Activated CD4-positive, alpha-beta T cell treated with anti-CD3 and anti-CD28 coated beads for 36 hours (primary cell): ENCODE measurements at regions not wholly inside any gene's neighbourhood (a gene's known extent, or its start where the extent isn't known, plus 50 kb on each side); places are given as distances from the start of the nearest gene placed in this dataset.
"Not testable (repeated sequence)": the region's sequence is repeated elsewhere in the genome, so short reads cannot be mapped to it uniquely, and the experiment has no call there.

Source experiments
- ATAC-seq: fragments of 200-7000 bp; cut with Tn5 transposase; one replicate; pipeline ENCODE4 v1.10.0; 2021; ENCODE audit warnings: mild to moderate bottlenecking, moderate library complexity
- CTCF ChIA-PET: fragments of 350-600 bp; sonication (Branson Sonifier 250); formaldehyde crosslinking; loops from one replicate; lab custom pipeline; 2021; ENCODE audit warnings: antibody characterized with exemption; lab: Charles Lee
- POLR2A ChIA-PET: fragments of 350-600 bp; sonication (Branson Sonifier 250); formaldehyde crosslinking; loops from one replicate; lab custom pipeline; 2021; ENCODE audit warnings: antibody characterized with exemption, inconsistent platforms; lab: Charles Lee
- DNase-seq: peaks from one replicate; pipeline ENCODE4 v3.0.0-alpha.2; 2020
- H3K27ac Mint-ChIP-seq: one replicate; pipeline ENCODE4 v1.8.0; 2021; ENCODE audit warnings: mixed read lengths
- H3K27me3 Mint-ChIP-seq: one replicate; pipeline ENCODE4 v1.8.0; 2021; ENCODE audit warnings: mixed read lengths
- H3K36me3 Mint-ChIP-seq: one replicate; pipeline ENCODE4 v1.8.0; 2021; ENCODE audit warnings: low read depth, mixed read lengths
- H3K4me1 Mint-ChIP-seq: one replicate; pipeline ENCODE4 v1.8.0; 2021; ENCODE audit warnings: mixed read lengths
- H3K4me3 Mint-ChIP-seq: one replicate; pipeline ENCODE4 v1.8.0; 2021; ENCODE audit warnings: mild to moderate bottlenecking, moderate library complexity, mixed read lengths
- H3K9me3 Mint-ChIP-seq: one replicate; pipeline ENCODE4 v1.8.0; 2021; ENCODE audit warnings: low read depth, mixed read lengths
- intact Hi-C, 2 experiments: fragments of 100-400 bp; cut with DNase I in 1 of 2; cut with micrococcal nuclease in 1 of 2; formaldehyde crosslinking; loops; one replicate each; pipeline versions ENCODE4 v1.14.2 to v1.15.1; 2022 to 2024; cut with DNase I, micrococcal nuclease

DNA sequence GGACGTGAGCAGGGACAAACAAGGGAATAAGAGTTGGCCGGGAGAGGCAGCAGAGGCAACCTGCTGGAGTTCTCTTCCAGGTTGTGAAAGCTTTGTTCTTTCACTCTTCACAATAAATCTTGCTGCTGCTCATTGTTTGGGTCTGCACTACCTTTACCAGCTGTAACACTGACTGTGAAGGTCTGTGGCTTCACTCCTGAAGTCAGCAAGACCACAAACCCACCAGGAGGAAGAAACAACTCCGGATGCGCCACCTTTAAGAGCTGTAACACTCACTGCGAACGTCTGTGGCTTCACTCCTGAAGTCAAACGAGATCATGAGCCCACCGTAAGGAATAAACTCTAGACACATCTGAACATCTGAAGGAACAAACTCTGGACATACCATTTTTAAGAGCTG, 186.5 kb upstream of the NDN start:
- H3K4me1 Mint-ChIP-seq, intact Hi-C loops, POLR2A ChIA-PET, H3K4me3 Mint-ChIP-seq, H3K9me3 Mint-ChIP-seq, H3K27me3 Mint-ChIP-seq, CTCF ChIA-PET, H3K36me3 Mint-ChIP-seq, H3K27ac Mint-ChIP-seq, DNase-seq, ATAC-seq: not testable (repeated sequence)

DNA sequence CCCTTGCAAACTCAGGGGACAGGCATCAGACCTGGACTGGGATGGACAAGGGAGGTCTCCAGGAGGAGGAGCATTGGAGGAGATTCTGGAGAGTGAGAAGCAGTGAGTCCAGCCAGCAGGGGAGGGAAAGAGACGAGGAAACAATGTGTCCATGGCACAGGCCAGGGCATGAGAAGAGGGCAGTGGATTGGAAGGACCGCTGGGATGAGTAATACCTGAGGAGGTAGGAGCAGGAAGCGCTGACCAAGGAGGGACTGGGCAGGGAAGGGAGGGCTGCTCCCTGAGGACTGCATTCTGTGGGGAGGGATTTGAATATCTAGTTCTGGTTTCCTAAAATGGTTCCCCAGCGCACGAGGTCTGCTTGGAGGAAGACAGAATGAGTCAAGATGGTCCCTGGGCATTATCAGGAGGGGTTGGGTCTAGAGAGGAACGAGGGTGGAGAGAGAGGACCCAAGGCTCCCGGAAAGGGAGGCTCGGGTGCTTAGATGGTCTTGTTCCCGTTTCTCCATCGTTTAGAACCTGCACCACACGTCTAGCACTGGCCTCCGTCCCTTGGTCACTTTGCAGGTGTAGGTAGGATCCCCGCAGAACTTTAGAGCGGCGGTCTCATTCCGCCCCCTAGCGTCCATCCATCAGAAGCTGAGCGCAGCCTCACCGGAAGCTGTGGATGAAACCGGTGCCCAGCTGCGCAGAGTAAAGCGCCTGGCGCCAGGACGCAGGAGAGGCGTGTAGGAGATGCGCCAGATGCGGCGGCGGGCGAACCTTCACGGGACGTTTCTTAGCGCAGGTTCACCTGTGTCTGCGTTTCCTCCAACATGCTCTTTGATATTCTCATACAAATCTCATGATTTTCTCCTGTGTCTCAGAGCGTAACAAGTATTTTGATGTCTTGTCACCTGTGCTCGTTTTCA, 190.7 kb upstream of the NDN start:
- intact Hi-C loops: loop anchor here (1.0 to 5.0 kb wide), 2 partner anchors 235 kb away; no protein-coding TSS in a partner anchor
- Mint-ChIP-seq H3K4me3 (no peak overlapping the region), H3K27ac (no peak overlapping the region), H3K4me1 (no peaks in the 10 kb centered on the region), H3K36me3 (no peaks in the 10 kb centered on the region), H3K27me3 (no peaks in the 10 kb centered on the region), H3K9me3 (peaks cover 2% of the 10 kb centered on the region)
- CTCF ChIA-PET: interaction anchor here (0.6 kb wide), 1 partner anchor 236 kb away, joined by 3 read pairs; no protein-coding TSS in a partner anchor
- POLR2A ChIA-PET: no interaction called here
- peak; percentile 74 for DNase-seq
- no peak for ATAC-seq

DNA sequence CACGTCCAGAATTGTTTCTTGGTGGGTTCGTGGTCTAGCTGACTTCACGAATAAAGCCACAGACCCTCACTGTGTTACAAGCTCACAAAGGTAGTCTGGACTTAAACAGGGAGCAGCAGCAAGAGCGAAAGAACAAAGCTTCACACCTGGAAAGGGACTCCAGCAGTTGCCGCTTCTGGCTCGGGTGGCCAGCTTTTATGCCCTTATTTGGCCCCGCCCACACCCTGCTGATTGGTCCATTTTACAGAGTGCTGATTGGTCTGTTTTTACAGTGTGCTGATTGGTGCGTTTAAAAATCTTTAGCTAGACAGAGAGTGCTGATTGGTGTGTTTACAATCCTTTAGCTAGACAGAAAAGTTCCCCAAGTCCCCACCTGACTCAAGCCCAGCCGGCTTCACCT, 194.2 kb upstream of the NDN start:
- H3K36me3 Mint-ChIP-seq: no peaks in the 10 kb centered on the region
- ChIA-PET CTCF (no interaction called here), POLR2A (no interaction called here)
- no peaks in the 10 kb centered on the region for H3K4me1 Mint-ChIP-seq
- no peaks in the 10 kb centered on the region for H3K27me3 Mint-ChIP-seq
- intact Hi-C loops: no loop called here
- peaks cover 9% of the 10 kb centered on the region for H3K9me3 Mint-ChIP-seq
- DNase-seq: no peak
- H3K4me3 Mint-ChIP-seq: no peak overlapping the region
- ATAC-seq: no peak
- H3K27ac Mint-ChIP-seq: no peak overlapping the region

DNA sequence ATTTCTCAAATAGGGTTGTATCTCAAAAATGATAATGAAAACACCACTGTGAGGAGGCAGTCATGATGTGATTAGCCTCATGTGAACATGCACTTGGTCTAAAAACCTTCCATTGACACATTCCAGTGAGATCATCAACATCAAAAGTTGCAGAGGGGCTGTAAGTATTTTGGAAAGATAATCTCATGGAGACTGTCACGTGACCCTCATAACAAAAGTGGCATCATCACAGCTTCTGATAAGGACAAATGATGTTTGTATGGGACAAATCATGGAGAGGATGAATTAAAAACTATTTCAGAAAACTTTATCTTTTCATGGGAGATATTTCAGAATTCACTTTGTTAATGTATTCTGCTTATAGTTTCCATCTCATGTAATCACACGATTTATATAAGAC, 203.1 kb upstream of the NDN start:
- no peaks in the 10 kb centered on the region for H3K4me1 Mint-ChIP-seq
- H3K4me3 Mint-ChIP-seq: no peak overlapping the region
- ChIA-PET POLR2A (no interaction called here), CTCF (no interaction called here)
- DNase-seq (no peak), ATAC-seq (no peak)
- no peaks in the 10 kb centered on the region for H3K27me3 Mint-ChIP-seq
- intact Hi-C loops: no loop called here
- H3K9me3 Mint-ChIP-seq: peaks cover 19% of the 10 kb centered on the region
- no peak overlapping the region for H3K27ac Mint-ChIP-seq
- H3K36me3 Mint-ChIP-seq: no peaks in the 10 kb centered on the region

DNA sequence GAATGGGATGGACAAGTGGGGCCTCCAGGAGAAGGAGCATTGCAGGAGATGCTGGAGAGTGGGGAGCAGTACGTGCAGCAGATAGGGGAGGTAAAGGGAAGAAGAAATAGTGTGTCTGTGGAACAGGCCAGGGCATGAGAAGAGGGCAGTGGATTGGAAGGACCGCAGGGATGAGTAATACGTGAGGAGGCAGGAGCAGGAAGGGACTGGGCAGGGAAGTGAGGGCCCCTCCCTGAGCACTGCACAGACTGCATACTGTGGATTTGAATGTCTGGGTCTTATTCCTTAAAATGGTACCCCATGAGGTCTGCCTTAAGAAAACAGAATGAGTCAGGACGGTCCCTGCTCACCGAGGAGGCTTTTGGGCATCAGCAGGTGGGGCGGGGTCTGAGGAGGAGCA, 210.0 kb upstream of the NDN start:
- H3K4me3 Mint-ChIP-seq: no peak overlapping the region
- ChIA-PET CTCF (no interaction called here), POLR2A (no interaction called here)
- no peaks in the 10 kb centered on the region for H3K27me3 Mint-ChIP-seq
- DNase-seq (no peak), ATAC-seq (no peak)
- intact Hi-C loops: no loop called here
- no peaks in the 10 kb centered on the region for H3K36me3 Mint-ChIP-seq
- H3K27ac Mint-ChIP-seq: no peak overlapping the region
- H3K9me3 Mint-ChIP-seq: peaks cover 15% of the 10 kb centered on the region
- no peaks in the 10 kb centered on the region for H3K4me1 Mint-ChIP-seq

DNA sequence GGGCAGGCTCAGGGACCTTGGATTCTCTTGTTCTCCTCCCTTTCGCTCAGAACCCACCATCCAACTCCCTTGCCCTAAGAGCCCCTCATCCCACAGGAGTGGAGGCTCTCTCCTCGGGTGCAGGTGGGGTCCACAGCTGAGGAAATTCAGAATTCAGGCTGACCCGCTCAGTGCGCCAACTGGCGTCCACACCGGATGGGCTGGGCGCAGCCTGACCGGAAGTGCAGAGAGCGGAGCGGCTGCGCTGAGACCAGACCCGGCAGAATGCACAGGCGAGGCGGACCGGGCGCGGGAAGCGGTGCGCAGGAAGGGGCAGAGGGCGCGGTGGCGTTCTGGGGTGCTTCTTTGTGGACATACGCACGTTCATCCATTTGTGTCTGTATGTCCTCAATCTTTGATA, 210.4 kb upstream of the NDN start:
- Mint-ChIP-seq H3K36me3 (no peaks in the 10 kb centered on the region), H3K27ac (no peak overlapping the region), H3K9me3 (peaks cover 15% of the 10 kb centered on the region), H3K4me1 (no peaks in the 10 kb centered on the region), H3K4me3 (no peak overlapping the region), H3K27me3 (no peaks in the 10 kb centered on the region)
- ChIA-PET CTCF (no interaction called here), POLR2A (no interaction called here)
- no peak for ATAC-seq
- no peak for DNase-seq
- intact Hi-C loops: no loop called here

DNA sequence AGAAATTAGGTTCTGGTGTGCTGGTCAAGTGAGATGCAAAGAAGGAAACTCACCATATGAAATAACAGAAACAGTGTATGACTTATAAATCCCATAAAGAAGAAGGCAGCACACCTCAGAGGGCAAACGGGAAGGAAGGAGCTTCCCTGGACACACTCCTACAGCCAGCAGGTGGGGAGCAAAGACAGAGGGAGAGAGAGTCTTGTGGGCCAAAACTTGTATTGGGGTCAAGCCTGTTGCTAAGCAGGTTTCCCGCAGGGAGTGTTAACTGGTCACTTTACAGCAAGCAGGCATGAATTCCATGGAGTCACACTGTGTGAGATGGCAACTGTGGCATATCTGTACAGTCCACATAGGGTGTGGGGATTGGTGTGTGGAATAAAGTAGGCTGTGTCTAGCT, 222.9 kb upstream of the NDN start:
- no peaks in the 10 kb centered on the region for H3K4me1 Mint-ChIP-seq

DNA sequence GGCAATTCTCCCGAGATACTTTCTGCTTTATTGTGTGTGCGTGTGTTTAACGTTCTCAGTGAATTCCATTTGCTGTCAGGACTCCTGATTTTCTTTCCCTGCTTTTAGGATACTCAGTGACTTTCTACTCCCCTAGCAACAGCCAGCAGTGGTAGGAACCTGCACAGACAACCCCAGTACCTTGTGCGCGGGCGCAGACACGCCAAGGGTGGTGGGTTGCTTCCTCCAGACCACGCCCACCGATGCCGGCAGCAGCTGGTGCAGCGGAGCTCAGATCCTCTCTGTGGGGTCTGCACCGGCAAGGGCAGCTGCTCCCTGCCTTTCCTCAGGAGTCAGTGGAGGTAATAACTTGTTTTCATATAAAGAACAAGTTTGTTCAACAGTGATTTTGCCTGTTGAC, 225.1 kb upstream of the NDN start:
- Mint-ChIP-seq H3K27me3 (no peaks in the 10 kb centered on the region), H3K4me1 (no peaks in the 10 kb centered on the region), H3K9me3 (peaks cover 2% of the 10 kb centered on the region), H3K27ac (no peak overlapping the region), H3K4me3 (no peak overlapping the region), H3K36me3 (no peaks in the 10 kb centered on the region)
- ChIA-PET POLR2A (no interaction called here), CTCF (no interaction called here)
- ATAC-seq: no peak
- intact Hi-C loops: loop anchor here in 1 of 2 experiments (5.0 kb wide), 2 partner anchors 35 to 50 kb away; no protein-coding TSS in a partner anchor
- no peak for DNase-seq

More for the DNA sequence above, 222.9 kb upstream of the NDN start:
- DNase-seq: no peak
- Mint-ChIP-seq H3K36me3 (no peaks in the 10 kb centered on the region), H3K9me3 (peaks cover 2% of the 10 kb centered on the region), H3K27ac (no peak overlapping the region), H3K4me3 (no peak overlapping the region), H3K27me3 (no peaks in the 10 kb centered on the region)
- CTCF ChIA-PET: no interaction called here
- no peak for ATAC-seq
- intact Hi-C loops: loop anchor here in 1 of 2 experiments (5.0 kb wide), 2 partner anchors 37 to 52 kb away; no protein-coding TSS in a partner anchor
- POLR2A ChIA-PET: no interaction called here

DNA sequence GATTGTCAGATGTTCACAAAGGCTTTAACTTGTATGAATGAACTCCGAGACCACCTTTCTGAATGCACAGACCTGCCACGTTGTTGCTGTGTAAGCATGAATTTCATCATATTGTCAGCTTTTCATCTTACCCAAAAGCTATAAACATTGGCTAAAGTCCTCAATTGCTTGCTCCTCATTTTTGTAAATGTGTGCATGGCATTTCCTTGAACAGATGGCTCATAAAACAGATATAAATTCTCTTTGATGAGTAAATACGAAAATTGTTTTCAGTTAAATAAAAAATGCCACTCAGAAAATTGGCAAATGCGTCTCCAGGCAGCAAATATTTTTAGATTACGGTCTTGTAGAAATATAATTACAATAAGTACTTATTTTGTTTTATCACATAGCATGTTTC, 226.0 kb upstream of the NDN start:
- Mint-ChIP-seq H3K4me1 (no peaks in the 10 kb centered on the region), H3K36me3 (no peaks in the 10 kb centered on the region), H3K9me3 (peaks cover 2% of the 10 kb centered on the region), H3K4me3 (no peak overlapping the region), H3K27me3 (no peaks in the 10 kb centered on the region), H3K27ac (no peak overlapping the region)
- ChIA-PET CTCF (no interaction called here), POLR2A (no interaction called here)
- no peak for ATAC-seq
- no peak for DNase-seq
- intact Hi-C loops: loop anchor here in 1 of 2 experiments (5.0 kb wide), 2 partner anchors 34 to 49 kb away; no protein-coding TSS in a partner anchor

DNA sequence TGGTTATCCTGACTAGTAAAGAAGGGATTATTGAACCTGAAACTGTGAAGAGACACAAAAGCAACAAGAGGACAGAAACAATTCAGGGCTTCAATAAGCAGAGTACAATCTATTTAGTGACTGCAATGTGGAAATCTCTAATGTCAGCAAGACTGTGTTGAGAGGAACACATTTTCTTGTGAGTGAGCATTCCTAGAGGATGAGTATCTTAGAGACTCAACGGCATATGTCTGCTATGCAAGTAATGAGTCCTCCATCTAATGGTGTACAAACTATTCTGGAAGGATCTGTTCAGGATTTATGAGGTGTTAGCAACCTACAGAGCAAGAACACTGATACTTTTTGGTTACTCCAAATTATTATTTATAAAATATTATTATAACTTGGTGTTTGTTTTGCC, 226.5 kb upstream of the NDN start:
- CTCF ChIA-PET: no interaction called here
- no peaks in the 10 kb centered on the region for H3K4me1 Mint-ChIP-seq

DNA sequence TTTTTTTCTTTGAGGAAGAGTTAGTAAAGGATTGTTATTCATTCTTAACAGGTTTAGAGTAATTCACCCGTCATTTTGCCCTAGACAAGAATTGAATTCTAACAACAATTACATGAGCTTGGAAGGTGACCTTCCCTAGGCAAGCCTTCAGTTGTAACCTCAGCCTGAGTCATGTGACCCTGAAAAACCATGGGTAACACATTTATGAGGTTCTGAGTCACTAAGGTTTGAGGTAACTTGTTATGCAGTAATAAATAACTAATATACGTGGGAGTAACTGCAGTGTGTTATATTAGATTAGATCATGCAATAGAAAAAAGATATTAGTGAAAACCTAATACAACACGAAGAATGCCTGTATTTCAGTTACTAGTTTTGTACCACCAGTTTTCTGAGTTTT, 237.6 kb upstream of the NDN start:
- POLR2A ChIA-PET: no interaction called here
- intact Hi-C loops: no loop called here
- H3K36me3 Mint-ChIP-seq: no peaks in the 10 kb centered on the region
- peaks cover 11% of the 10 kb centered on the region for H3K9me3 Mint-ChIP-seq
- no peaks in the 10 kb centered on the region for H3K27me3 Mint-ChIP-seq
- H3K4me1 Mint-ChIP-seq: no peaks in the 10 kb centered on the region
- ATAC-seq (no peak), DNase-seq (no peak)
- no peak overlapping the region for H3K27ac Mint-ChIP-seq
- no peak overlapping the region for H3K4me3 Mint-ChIP-seq
- CTCF ChIA-PET: interaction anchor here (1.1 kb wide), 1 partner anchor 10 kb away, joined by 3 read pairs; no protein-coding TSS in a partner anchor

More for the DNA sequence above, 226.5 kb upstream of the NDN start:
- POLR2A ChIA-PET: no interaction called here
- Mint-ChIP-seq H3K9me3 (peaks cover 2% of the 10 kb centered on the region), H3K27ac (no peak overlapping the region), H3K27me3 (no peaks in the 10 kb centered on the region), H3K4me3 (no peak overlapping the region), H3K36me3 (no peaks in the 10 kb centered on the region)
- intact Hi-C loops: loop anchor here in 1 of 2 experiments (5.0 kb wide), 2 partner anchors 34 to 49 kb away; no protein-coding TSS in a partner anchor
- DNase-seq: no peak
- no peak for ATAC-seq

DNA sequence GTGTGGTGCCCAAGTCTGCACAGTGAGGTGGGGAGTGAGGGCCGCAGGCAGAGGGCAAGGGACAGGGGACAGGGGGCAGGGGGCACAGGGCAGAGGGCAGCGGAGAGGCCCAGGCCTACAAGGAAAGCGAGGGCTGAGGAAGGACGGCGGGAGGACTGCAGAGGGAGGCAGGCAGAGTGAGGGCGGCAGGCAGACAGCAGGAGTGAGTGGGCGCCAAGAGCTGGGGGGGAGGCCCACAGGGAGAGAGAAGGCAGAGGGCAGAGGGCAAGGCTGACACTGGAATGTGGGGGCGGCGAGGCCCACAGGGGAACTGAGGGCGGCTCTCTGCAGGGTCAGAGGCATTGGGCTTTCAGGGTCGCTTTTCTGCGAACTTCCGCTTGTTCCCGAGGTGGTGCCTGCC, 267.8 kb upstream of the NDN start:
- H3K4me3 Mint-ChIP-seq: no peak overlapping the region
- no peak overlapping the region for H3K27ac Mint-ChIP-seq
- no peak for DNase-seq
- H3K4me1 Mint-ChIP-seq: no peaks in the 10 kb centered on the region
- intact Hi-C loops: no loop called here
- CTCF ChIA-PET: no interaction called here
- no peak for ATAC-seq
- H3K36me3 Mint-ChIP-seq: no peaks in the 10 kb centered on the region
- no peaks in the 10 kb centered on the region for H3K27me3 Mint-ChIP-seq
- POLR2A ChIA-PET: no interaction called here
- H3K9me3 Mint-ChIP-seq: peaks cover 5% of the 10 kb centered on the region
